Esophagus muscularis mucosa (tissue), 4 donors: ENCODE measurements at regions not wholly inside any gene's neighbourhood (a gene's known extent, or its start where the extent isn't known, plus 50 kb on each side); places are given as distances from the start of the nearest gene placed in this dataset.

ENCODE experiments used
- CTCF ChIP-seq, 3 experiments: fragments of 200-600 bp in 2 of 3; fragments of 450-650 bp in 1 of 3; sonication (generic) in 2 of 3; IDR thresholded peaks; one replicate each; pipeline ENCODE4 v1.5.1; 2017 to 2019; ENCODE audit warnings: antibody characterized with exemption in 3 of 3, mild to moderate bottlenecking in 2 of 3, moderate library complexity in 1 of 3
- EP300 ChIP-seq: sonication (generic); formaldehyde crosslinking; IDR thresholded peaks from one replicate; pipeline ENCODE4 v1.6.1; 2017; ENCODE audit warnings: antibody characterized with exemption
- POLR2A ChIP-seq: fragments of 450-650 bp; IDR thresholded peaks from one replicate; pipeline ENCODE4 v1.6.1; 2017; ENCODE audit warnings: antibody characterized with exemption, moderate library complexity, mild to moderate bottlenecking, low read depth
- POLR2AphosphoS5 ChIP-seq, 2 donors: sonication (generic); formaldehyde crosslinking; IDR thresholded peaks; one replicate each; pipeline ENCODE4 v1.6.1; 2017; ENCODE audit warnings: antibody characterized with exemption in 2 of 2

- no peak for TF ChIP-seq CTCF (IDR thresholded peaks at IDR 0.05)
- TF ChIP-seq EP300 = no peak
- no peak for TF ChIP-seq POLR2AphosphoS5 (IDR thresholded peaks at IDR 0.05)
- no peak for TF ChIP-seq POLR2A
Observed at GRCh38 chr3:82038556-82038955, 277.1 kb upstream of the GBE1 start.
